Lung (tissue), 11 donors: ENCODE measurements at regions not wholly inside any gene's neighbourhood (a gene's known extent, or its start where the extent isn't known, plus 50 kb on each side); places are given as distances from the start of the nearest gene placed in this dataset.

Source experiments
- ATAC-seq: fragments of 200-7000 bp; cut with Tn5 transposase; one replicate; pipeline ENCODE4 v1.9.1; 2020; ENCODE audit warnings: moderate number of reproducible peaks; ENCODE audit not compliant: insufficient read depth, low FRiP score
- DNase-seq, 3 donors: peaks; one replicate each; pipeline ENCODE4 v3.0.0-alpha.2; 2013 to 2017
- H3K27ac ChIP-seq, 2 donors: one replicate each; pipeline ENCODE4 v1.5.1; 2013; ENCODE audit warnings: mild to moderate bottlenecking in 2 of 2, moderate library complexity in 2 of 2, control low read depth in 1 of 2, inconsistent platforms in 1 of 2, low read depth in 1 of 2, low read length in 1 of 2
- H3K27me3 ChIP-seq, 3 donors: one replicate each; pipeline ENCODE4 v1.5.1; 2013; ENCODE audit warnings: low read length in 2 of 3; ENCODE audit not compliant: control insufficient read depth in 3 of 3, insufficient read depth in 3 of 3
- H3K36me3 ChIP-seq, 4 donors: one replicate each; pipeline ENCODE4 v1.5.1; 2013; ENCODE audit warnings: low read length in 4 of 4, mild to moderate bottlenecking in 1 of 4, moderate library complexity in 1 of 4; ENCODE audit not compliant: control insufficient read depth in 4 of 4, insufficient read depth in 4 of 4
- H3K4me1 ChIP-seq, 5 donors: one replicate each; pipeline ENCODE4 v1.5.1; 2013; ENCODE audit warnings: low read length in 5 of 5, mild to moderate bottlenecking in 2 of 5, moderate library complexity in 1 of 5; ENCODE audit not compliant: control insufficient read depth in 5 of 5, insufficient read depth in 5 of 5
- H3K4me3 ChIP-seq: one replicate; pipeline ENCODE4 v1.5.1; 2013; ENCODE audit warnings: mild to moderate bottlenecking, control low read depth, moderate library complexity
- H3K9ac ChIP-seq, 2 donors: one replicate each; pipeline ENCODE4 v1.5.1; 2013; ENCODE audit warnings: low read length in 2 of 2, control low read depth in 1 of 2; ENCODE audit not compliant: insufficient read depth in 1 of 2
- H3K9me3 ChIP-seq, 4 donors: one replicate each; pipeline ENCODE4 v1.5.1; 2013; ENCODE audit warnings: low read length in 3 of 4, mild to moderate bottlenecking in 1 of 4, moderate library complexity in 1 of 4; ENCODE audit not compliant: control insufficient read depth in 4 of 4, insufficient read depth in 3 of 4
- WGBS, 2 donors: extraction: QIAGEN DNeasy Blood & Tissue Kit; methylation state at CpG; one replicate each; pipeline ENCODE4 v1.1.7; 2013; 5-methylcytosine and 5-hydroxymethylcytosine counted together
- TF ChIP-seq, protein P1 (sequence below): IDR thresholded peaks from 2 replicates; pipeline ENCODE4 v1.5.1; 2012; ENCODE audit warnings: mild to moderate bottlenecking; ENCODE audit errors: control extremely low read depth, extremely low read depth
- donor health status: control.
- donor health status: control.
- donor health status: Bipolar disorder and iron deficiency.
- donor health status: healthy.
- donor health status: DM: yes; HTN: yes; CAD: no.

DNA sequence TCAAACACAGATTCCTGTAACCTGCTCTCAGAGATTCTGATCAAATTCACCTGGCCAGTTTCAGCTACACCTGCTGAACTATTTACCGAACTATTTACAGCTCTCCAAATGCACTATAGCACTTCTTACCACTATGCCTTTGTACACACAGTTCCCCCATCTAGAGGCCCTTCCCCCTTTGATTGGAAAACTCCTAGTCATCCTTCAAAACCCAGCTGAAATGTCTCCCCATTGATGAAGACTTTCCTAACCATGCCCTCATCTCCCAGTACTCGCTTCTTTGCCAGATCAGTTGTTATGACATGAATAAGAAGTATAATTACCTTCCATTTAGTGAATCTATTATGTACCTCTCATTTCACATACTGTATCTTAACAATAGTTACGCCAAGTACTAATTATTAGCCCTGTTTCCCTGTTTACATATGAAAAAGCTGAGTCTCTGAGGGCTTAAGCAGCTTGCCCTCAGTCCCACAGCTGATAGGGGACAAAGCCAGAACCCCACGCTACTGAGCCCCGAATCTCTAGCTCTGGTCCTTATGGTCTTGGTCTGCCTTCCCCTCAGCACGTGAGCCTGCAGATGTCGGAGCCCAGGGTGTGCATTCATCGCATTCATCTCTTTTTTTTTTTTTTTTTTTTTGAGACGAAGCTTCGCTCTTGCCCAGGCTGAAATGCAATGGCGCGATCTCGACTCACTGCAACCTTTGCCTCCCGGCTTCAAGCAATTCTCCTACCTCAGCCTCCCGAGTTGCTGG, 64.7 kb upstream of the ASAP2 start:
- H3K36me3 ChIP-seq, result no peaks in the 10 kb centered on the region
- H3K27me3 ChIP-seq, result no peaks in the 10 kb centered on the region
- H3K4me1 ChIP-seq, result peaks cover 0 to 6% (median 4%) of the 10 kb centered on the region in 5 donors
- no peak overlapping the region for H3K4me3 ChIP-seq
- H3K9me3 ChIP-seq, result no peaks in the 10 kb centered on the region
- H3K9ac ChIP-seq, result no peak overlapping the region
- ATAC-seq, result no peak
- H3K27ac ChIP-seq, result no peak overlapping the region
- TF ChIP-seq, protein P1, sequence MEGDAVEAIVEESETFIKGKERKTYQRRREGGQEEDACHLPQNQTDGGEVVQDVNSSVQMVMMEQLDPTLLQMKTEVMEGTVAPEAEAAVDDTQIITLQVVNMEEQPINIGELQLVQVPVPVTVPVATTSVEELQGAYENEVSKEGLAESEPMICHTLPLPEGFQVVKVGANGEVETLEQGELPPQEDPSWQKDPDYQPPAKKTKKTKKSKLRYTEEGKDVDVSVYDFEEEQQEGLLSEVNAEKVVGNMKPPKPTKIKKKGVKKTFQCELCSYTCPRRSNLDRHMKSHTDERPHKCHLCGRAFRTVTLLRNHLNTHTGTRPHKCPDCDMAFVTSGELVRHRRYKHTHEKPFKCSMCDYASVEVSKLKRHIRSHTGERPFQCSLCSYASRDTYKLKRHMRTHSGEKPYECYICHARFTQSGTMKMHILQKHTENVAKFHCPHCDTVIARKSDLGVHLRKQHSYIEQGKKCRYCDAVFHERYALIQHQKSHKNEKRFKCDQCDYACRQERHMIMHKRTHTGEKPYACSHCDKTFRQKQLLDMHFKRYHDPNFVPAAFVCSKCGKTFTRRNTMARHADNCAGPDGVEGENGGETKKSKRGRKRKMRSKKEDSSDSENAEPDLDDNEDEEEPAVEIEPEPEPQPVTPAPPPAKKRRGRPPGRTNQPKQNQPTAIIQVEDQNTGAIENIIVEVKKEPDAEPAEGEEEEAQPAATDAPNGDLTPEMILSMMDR, result no peak
- WGBS, 2 donors, result 93 to 94% methylated on average over 15 of the region's 15 CpGs
- no peak for DNase-seq

DNA sequence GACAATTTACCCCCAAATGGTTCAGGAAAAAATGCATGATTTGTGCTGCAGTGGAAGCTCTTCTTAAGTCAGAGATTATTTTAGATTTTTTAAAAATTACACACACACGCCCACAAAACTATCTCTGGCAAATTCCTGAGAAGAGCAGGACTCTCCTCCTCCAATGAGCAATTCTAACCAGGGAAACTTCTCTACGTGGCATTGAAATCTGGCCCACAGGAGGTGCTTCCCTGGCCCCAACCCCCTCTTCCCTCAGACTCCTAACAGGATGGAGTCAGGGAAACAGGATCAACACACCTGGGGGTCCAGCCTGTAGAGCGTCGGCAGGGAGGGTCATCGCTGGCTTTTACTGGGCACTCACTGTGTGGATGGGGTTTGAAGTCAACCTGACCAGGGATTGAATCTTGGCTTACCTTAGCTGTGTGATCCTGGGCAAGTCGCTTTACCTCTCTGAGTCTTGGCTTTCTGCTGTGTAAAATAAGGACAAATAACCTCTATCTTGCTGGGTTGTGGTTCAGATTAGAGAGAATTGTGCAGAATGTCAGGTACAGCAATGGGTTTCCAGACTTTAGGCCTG, 65.4 kb upstream of the ASAP2 start:
- H3K27ac ChIP-seq, result no peak overlapping the region
- no peak for ATAC-seq
- H3K4me1 ChIP-seq, result peaks cover 0 to 6% (median 3%) of the 10 kb centered on the region in 5 donors
- DNase-seq, result no peak
- no peak overlapping the region for H3K9ac ChIP-seq
- H3K4me3 ChIP-seq, result no peak overlapping the region
- TF ChIP-seq, protein P1, result no peak
- 83 to 88% methylated on average over 6 of the region's 6 CpGs for WGBS, 2 donors
- no peaks in the 10 kb centered on the region for H3K36me3 ChIP-seq
- H3K27me3 ChIP-seq, result no peaks in the 10 kb centered on the region
- H3K9me3 ChIP-seq, result no peaks in the 10 kb centered on the region

DNA sequence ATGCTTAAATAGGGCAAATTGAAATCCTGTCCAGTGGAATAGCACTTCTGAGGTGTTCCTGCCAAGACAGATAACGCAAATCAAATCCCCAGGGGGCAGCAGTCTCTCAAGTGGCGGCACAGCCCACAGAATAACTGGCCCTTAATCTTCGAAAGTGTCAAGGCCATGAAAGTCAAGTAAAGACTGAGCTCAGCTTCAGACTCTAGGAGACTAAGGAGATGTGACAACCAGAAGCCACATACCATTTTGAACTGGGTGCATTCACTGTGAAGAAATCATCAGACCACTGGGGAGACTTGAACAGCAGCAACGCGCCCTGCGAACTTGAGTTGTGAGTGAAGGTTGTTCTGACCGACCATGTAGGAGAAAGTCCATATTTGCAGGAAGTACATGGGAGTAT, 66.0 kb upstream of the ASAP2 start:
- no peak overlapping the region for H3K27ac ChIP-seq
- peaks cover 0 to 6% (median 3%) of the 10 kb centered on the region in 5 donors for H3K4me1 ChIP-seq
- no peak overlapping the region for H3K9ac ChIP-seq
- TF ChIP-seq, protein P1, result no peak
- H3K36me3 ChIP-seq, result no peaks in the 10 kb centered on the region
- H3K4me3 ChIP-seq, result no peak overlapping the region
- H3K9me3 ChIP-seq, result no peaks in the 10 kb centered on the region
- DNase-seq (no peak), ATAC-seq (no peak)
- H3K27me3 ChIP-seq, result no peaks in the 10 kb centered on the region
- WGBS, 2 donors, result 85 to 91% methylated on average over 7 of the region's 7 CpGs
